GM23338 (cell line): ENCODE measurements at regions not wholly inside any gene's neighbourhood (a gene's known extent, or its start where the extent isn't known, plus 50 kb on each side); places are given as distances from the start of the nearest gene placed in this dataset.
A peak's percentile ranks its signal among the peaks of the same experiment; 100 is the strongest.

Experiments
- ATAC-seq: fragments of 200-7000 bp; cut with Tn5 transposase; 3 replicates; pipeline ENCODE4 v1.9.1; 2020
- DNase-seq: peaks from one replicate; pipeline ENCODE4 v3.0.0-alpha.2; 2015; ENCODE audit warnings: low spot score
- H2AFZ ChIP-seq: fragments of 200-600 bp; sonication (generic); 2 replicates; pipeline ENCODE4 v1.8.0; 2016; ENCODE audit warnings: antibody characterized with exemption, mild to moderate bottlenecking, moderate library complexity
- H3F3A ChIP-seq: fragments of 200-600 bp; sonication (generic); replicated peaks from 2 replicates; pipeline ENCODE4 v1.8.0; 2017; ENCODE audit warnings: antibody characterized with exemption, mixed run types, low read depth
- H3K27ac ChIP-seq: fragments of 200-600 bp; sonication (generic); 2 replicates; pipeline ENCODE4 v1.6.1; 2016; ENCODE audit warnings: low read depth
- H3K27me3 ChIP-seq: fragments of 200-600 bp; sonication (generic); 2 replicates; pipeline ENCODE4 v1.8.0; 2016; ENCODE audit warnings: mild to moderate bottlenecking, mixed run types, moderate library complexity; ENCODE audit not compliant: insufficient read depth
- H3K36me3 ChIP-seq: fragments of 200-600 bp; sonication (generic); 2 replicates; pipeline ENCODE4 v1.8.0; 2016; ENCODE audit warnings: mild to moderate bottlenecking; ENCODE audit not compliant: insufficient read depth
- H3K4me1 ChIP-seq: fragments of 200-600 bp; sonication (generic); 2 replicates; pipeline ENCODE4 v1.8.0; 2016; ENCODE audit warnings: mild to moderate bottlenecking, moderate library complexity; ENCODE audit not compliant: insufficient read depth
- H3K4me2 ChIP-seq: fragments of 200-600 bp; sonication (generic); 2 replicates; pipeline ENCODE4 v1.7.1; 2017; ENCODE audit warnings: mixed run types
- H3K4me3 ChIP-seq: fragments of 200-600 bp; sonication (generic); 2 replicates; pipeline ENCODE4 v1.6.1; 2016; ENCODE audit warnings: mixed run types
- H3K79me2 ChIP-seq: fragments of 200-600 bp; sonication (generic); replicated peaks from 2 replicates; pipeline ENCODE4 v1.8.0; 2017; ENCODE audit warnings: mild to moderate bottlenecking; ENCODE audit not compliant: insufficient read depth
- H3K9me2 ChIP-seq: fragments of 200-600 bp; sonication (generic); 2 replicates; pipeline ENCODE4 v1.8.0; 2017; ENCODE audit not compliant: insufficient read depth
- H4K20me1 ChIP-seq: fragments of 200-600 bp; sonication (generic); replicated peaks from 2 replicates; pipeline ENCODE4 v1.8.0; 2017; ENCODE audit warnings: mild to moderate bottlenecking; ENCODE audit not compliant: insufficient read depth
- H3K27ac Mint-ChIP-seq: 2 replicates; pipeline ENCODE4 v1.8.0; 2020; ENCODE audit warnings: inconsistent platforms, mild to moderate bottlenecking, moderate library complexity, mixed read lengths
- H3K27me3 Mint-ChIP-seq: 3 replicates; pipeline ENCODE4 v1.8.0; 2022; ENCODE audit warnings: low read depth, mild to moderate bottlenecking, moderate library complexity, mixed read lengths, inconsistent platforms; ENCODE audit not compliant: insufficient read depth, poor library complexity
- H3K36me3 Mint-ChIP-seq: 3 replicates; pipeline ENCODE4 v1.8.0; 2021; ENCODE audit warnings: low read depth, mild to moderate bottlenecking, inconsistent platforms, moderate library complexity, mixed read lengths
- H3K4me1 Mint-ChIP-seq: 3 replicates; pipeline ENCODE4 v1.8.0; 2020; ENCODE audit warnings: mild to moderate bottlenecking, inconsistent platforms, mixed read lengths
- H3K4me3 Mint-ChIP-seq: 3 replicates; pipeline ENCODE4 v1.8.0; 2021; ENCODE audit warnings: moderate library complexity, mild to moderate bottlenecking, inconsistent platforms, mixed read lengths
- H3K9me3 Mint-ChIP-seq: 3 replicates; pipeline ENCODE4 v1.8.0; 2020; ENCODE audit warnings: moderate library complexity, mild to moderate bottlenecking, inconsistent platforms, mixed read lengths
- EZH2phosphoT487 ChIP-seq: fragments of 200-600 bp; sonication (generic); IDR thresholded peaks from one replicate; pipeline ENCODE4 v1.8.1; 2018; ENCODE audit warnings: antibody characterized with exemption; ENCODE audit not compliant: unreplicated experiment
- JUNB ChIP-seq: IDR thresholded peaks from one replicate; pipeline ENCODE4 v1.6.1; 2016; ENCODE audit warnings: antibody characterized with exemption; ENCODE audit not compliant: unreplicated experiment
- NANOG ChIP-seq: IDR thresholded peaks from 2 replicates; pipeline ENCODE4 v1.6.1; 2016; ENCODE audit warnings: antibody characterized with exemption, borderline replicate concordance
- POLR2AphosphoS5 ChIP-seq: IDR thresholded peaks from 2 replicates; pipeline ENCODE4 v1.6.1; 2016; ENCODE audit warnings: antibody characterized with exemption, low read depth
- ZNF114 ChIP-seq: fragments of 250-450 bp; sonication (Bioruptor Pico); IDR thresholded peaks from 2 replicates; pipeline ENCODE4 v1.5.0; 2020; ENCODE audit warnings: mild to moderate bottlenecking, moderate library complexity
- ZNF331 ChIP-seq: fragments of 250-450 bp; sonication (Bioruptor Pico); IDR thresholded peaks from 2 replicates; pipeline ENCODE4 v1.5.0; 2020; ENCODE audit warnings: low read depth, mild to moderate bottlenecking, moderate library complexity
- TF ChIP-seq, protein P1 (sequence below): fragments of 250-450 bp; sonication (Bioruptor Pico); IDR thresholded peaks from 2 replicates; pipeline ENCODE4 v1.5.0; 2020; ENCODE audit warnings: mild to moderate bottlenecking, moderate library complexity
- TF ChIP-seq, protein P2 (sequence below): IDR thresholded peaks from 2 replicates; pipeline ENCODE4 v1.6.1; 2016; ENCODE audit warnings: antibody characterized with exemption
- TF ChIP-seq, protein P3 (sequence below), 2 experiments: fragments of 200-600 bp in 1 of 2; sonication (generic) in 1 of 2; conservative IDR thresholded peaks; 2 replicates each; pipeline versions ENCODE4 v1.5.1 to v1.6.1; 2016 to 2017; ENCODE audit warnings: antibody characterized with exemption in 2 of 2, low read depth in 2 of 2, mild to moderate bottlenecking in 2 of 2, moderate library complexity in 1 of 2

DNA sequence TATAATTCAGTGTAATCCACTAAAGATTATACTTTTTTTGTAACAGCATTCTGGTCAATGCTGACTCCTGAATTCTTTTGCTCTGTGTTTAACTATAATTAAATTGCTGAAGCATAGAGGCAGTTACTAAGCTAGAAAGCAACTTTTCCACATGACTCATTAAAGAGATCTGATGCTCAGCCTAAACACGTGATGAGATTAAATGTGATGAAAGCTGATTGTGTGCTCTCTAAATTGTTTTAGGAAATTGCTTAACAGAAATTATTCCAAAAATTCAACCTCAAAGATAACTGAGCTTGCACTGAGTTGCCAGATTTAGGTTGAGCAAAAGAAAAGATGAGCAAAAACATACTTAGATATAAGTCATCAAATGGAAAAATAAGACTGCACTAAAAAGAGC is 1033.6 kb downstream of the FAM181B start (continued):
- TF ChIP-seq, protein P1, sequence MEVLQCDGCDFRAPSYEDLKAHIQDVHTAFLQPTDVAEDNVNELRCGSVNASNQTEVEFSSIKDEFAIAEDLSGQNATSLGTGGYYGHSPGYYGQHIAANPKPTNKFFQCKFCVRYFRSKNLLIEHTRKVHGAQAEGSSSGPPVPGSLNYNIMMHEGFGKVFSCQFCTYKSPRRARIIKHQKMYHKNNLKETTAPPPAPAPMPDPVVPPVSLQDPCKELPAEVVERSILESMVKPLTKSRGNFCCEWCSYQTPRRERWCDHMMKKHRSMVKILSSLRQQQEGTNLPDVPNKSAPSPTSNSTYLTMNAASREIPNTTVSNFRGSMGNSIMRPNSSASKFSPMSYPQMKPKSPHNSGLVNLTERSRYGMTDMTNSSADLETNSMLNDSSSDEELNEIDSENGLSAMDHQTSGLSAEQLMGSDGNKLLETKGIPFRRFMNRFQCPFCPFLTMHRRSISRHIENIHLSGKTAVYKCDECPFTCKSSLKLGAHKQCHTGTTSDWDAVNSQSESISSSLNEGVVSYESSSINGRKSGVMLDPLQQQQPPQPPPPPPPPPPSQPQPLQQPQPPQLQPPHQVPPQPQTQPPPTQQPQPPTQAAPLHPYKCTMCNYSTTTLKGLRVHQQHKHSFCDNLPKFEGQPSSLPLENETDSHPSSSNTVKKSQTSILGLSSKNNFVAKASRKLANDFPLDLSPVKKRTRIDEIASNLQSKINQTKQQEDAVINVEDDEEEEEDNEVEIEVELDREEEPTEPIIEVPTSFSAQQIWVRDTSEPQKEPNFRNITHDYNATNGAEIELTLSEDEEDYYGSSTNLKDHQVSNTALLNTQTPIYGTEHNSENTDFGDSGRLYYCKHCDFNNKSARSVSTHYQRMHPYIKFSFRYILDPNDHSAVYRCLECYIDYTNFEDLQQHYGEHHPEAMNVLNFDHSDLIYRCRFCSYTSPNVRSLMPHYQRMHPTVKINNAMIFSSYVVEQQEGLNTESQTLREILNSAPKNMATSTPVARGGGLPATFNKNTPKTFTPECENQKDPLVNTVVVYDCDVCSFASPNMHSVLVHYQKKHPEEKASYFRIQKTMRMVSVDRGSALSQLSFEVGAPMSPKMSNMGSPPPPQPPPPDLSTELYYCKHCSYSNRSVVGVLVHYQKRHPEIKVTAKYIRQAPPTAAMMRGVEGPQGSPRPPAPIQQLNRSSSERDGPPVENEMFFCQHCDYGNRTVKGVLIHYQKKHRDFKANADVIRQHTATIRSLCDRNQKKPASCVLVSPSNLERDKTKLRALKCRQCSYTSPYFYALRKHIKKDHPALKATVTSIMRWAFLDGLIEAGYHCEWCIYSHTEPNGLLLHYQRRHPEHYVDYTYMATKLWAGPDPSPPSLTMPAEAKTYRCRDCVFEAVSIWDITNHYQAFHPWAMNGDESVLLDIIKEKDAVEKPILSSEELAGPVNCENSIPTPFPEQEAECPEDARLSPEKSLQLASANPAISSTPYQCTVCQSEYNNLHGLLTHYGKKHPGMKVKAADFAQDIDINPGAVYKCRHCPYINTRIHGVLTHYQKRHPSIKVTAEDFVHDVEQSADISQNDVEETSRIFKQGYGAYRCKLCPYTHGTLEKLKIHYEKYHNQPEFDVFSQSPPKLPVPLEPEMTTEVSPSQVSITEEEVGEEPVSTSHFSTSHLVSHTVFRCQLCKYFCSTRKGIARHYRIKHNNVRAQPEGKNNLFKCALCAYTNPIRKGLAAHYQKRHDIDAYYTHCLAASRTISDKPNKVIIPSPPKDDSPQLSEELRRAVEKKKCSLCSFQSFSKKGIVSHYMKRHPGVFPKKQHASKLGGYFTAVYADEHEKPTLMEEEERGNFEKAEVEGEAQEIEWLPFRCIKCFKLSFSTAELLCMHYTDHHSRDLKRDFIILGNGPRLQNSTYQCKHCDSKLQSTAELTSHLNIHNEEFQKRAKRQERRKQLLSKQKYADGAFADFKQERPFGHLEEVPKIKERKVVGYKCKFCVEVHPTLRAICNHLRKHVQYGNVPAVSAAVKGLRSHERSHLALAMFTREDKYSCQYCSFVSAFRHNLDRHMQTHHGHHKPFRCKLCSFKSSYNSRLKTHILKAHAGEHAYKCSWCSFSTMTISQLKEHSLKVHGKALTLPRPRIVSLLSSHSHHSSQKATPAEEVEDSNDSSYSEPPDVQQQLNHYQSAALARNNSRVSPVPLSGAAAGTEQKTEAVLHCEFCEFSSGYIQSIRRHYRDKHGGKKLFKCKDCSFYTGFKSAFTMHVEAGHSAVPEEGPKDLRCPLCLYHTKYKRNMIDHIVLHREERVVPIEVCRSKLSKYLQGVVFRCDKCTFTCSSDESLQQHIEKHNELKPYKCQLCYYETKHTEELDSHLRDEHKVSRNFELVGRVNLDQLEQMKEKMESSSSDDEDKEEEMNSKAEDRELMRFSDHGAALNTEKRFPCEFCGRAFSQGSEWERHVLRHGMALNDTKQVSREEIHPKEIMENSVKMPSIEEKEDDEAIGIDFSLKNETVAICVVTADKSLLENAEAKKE (CRISPR knock-in tag), result no peak
- TF ChIP-seq, protein P2, sequence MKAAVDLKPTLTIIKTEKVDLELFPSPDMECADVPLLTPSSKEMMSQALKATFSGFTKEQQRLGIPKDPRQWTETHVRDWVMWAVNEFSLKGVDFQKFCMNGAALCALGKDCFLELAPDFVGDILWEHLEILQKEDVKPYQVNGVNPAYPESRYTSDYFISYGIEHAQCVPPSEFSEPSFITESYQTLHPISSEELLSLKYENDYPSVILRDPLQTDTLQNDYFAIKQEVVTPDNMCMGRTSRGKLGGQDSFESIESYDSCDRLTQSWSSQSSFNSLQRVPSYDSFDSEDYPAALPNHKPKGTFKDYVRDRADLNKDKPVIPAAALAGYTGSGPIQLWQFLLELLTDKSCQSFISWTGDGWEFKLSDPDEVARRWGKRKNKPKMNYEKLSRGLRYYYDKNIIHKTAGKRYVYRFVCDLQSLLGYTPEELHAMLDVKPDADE, result no peak
- no peak for TF ChIP-seq ZNF114 (CRISPR knock-in tag)

DNA sequence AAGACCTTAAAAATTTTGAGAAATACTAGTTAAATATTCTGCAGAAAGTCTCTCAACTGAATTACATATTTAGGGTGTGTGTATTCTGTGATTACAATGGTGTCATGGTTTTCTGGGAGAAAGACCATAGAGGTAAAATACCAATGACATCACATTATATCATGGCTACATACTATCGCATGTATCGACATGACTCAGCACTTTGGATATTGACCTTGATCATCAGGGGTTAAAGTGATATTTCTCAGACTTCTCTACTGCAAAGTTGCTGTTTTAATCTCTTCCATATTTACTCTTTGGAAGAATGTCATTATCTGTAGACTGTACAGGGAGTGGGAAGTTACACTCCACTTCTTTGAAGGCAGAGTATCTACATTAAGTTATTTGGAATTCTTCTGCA is 1046.6 kb downstream of the FAM181B start:
- Histone ChIP-seq H3K27ac (no peak overlapping the region), H3K79me2 (no peaks in the 10 kb centered on the region), H3F3A (no peaks in the 10 kb centered on the region), H3K36me3 (no peaks in the 10 kb centered on the region), H3K4me3 (no peak overlapping the region), H4K20me1 (no peaks in the 10 kb centered on the region), H3K9me2 (no peaks in the 10 kb centered on the region), H3K4me1 (no peaks in the 10 kb centered on the region), H3K4me2 (no peak overlapping the region), H2AFZ (no peak overlapping the region), H3K27me3 (no peaks in the 10 kb centered on the region)
- DNase-seq (no peak), ATAC-seq (no peak)
- Mint-ChIP-seq H3K4me1 (no peaks in the 10 kb centered on the region), H3K9me3 (no peaks in the 10 kb centered on the region), H3K27ac (peak overlapping the region; percentile 67; the same call in 1 of the 2 replicates), H3K4me3 (no peak overlapping the region), H3K36me3 (no peaks in the 10 kb centered on the region), H3K27me3 (no peaks in the 10 kb centered on the region)
- no peak for TF ChIP-seq JUNB
- TF ChIP-seq ZNF331 (CRISPR knock-in tag), result no peak
- no peak for TF ChIP-seq POLR2AphosphoS5
- TF ChIP-seq, protein P3, sequence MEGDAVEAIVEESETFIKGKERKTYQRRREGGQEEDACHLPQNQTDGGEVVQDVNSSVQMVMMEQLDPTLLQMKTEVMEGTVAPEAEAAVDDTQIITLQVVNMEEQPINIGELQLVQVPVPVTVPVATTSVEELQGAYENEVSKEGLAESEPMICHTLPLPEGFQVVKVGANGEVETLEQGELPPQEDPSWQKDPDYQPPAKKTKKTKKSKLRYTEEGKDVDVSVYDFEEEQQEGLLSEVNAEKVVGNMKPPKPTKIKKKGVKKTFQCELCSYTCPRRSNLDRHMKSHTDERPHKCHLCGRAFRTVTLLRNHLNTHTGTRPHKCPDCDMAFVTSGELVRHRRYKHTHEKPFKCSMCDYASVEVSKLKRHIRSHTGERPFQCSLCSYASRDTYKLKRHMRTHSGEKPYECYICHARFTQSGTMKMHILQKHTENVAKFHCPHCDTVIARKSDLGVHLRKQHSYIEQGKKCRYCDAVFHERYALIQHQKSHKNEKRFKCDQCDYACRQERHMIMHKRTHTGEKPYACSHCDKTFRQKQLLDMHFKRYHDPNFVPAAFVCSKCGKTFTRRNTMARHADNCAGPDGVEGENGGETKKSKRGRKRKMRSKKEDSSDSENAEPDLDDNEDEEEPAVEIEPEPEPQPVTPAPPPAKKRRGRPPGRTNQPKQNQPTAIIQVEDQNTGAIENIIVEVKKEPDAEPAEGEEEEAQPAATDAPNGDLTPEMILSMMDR (conservative IDR thresholded peaks at IDR 0.05; ENCODE audit: low read depth in 2 of 2), result no peak
- TF ChIP-seq EZH2phosphoT487, result no peak
- TF ChIP-seq NANOG, result no peak
